Gastrocnemius medialis (tissue), 4 donors: ENCODE measurements at regions not wholly inside any gene's neighbourhood (a gene's known extent, or its start where the extent isn't known, plus 50 kb on each side); places are given as distances from the start of the nearest gene placed in this dataset.
"Not testable (repeated sequence)": the region's sequence is repeated elsewhere in the genome, so short reads cannot be mapped to it uniquely, and the experiment has no call there.

Source experiments
- POLR2A ChIP-seq, 2 donors: fragments of 450-650 bp; IDR thresholded peaks; one replicate each; pipeline ENCODE4 v1.6.1; 2017; ENCODE audit warnings: antibody characterized with exemption in 2 of 2, mild to moderate bottlenecking in 2 of 2, moderate library complexity in 2 of 2
- TF ChIP-seq, protein P1 (sequence below), 5 experiments: fragments of 450-650 bp in 3 of 5; fragments of 200-600 bp in 2 of 5; sonication (generic) in 2 of 5; IDR thresholded peaks in 4 of 5; conservative IDR thresholded peaks in 1 of 5; 1 replicate in 4 of 5; 2 replicates in 1 of 5; pipeline ENCODE4 v1.5.1; 2016 to 2019; ENCODE audit warnings: antibody characterized with exemption in 5 of 5, mild to moderate bottlenecking in 3 of 5, moderate library complexity in 3 of 5

- TF ChIP-seq, protein P1, sequence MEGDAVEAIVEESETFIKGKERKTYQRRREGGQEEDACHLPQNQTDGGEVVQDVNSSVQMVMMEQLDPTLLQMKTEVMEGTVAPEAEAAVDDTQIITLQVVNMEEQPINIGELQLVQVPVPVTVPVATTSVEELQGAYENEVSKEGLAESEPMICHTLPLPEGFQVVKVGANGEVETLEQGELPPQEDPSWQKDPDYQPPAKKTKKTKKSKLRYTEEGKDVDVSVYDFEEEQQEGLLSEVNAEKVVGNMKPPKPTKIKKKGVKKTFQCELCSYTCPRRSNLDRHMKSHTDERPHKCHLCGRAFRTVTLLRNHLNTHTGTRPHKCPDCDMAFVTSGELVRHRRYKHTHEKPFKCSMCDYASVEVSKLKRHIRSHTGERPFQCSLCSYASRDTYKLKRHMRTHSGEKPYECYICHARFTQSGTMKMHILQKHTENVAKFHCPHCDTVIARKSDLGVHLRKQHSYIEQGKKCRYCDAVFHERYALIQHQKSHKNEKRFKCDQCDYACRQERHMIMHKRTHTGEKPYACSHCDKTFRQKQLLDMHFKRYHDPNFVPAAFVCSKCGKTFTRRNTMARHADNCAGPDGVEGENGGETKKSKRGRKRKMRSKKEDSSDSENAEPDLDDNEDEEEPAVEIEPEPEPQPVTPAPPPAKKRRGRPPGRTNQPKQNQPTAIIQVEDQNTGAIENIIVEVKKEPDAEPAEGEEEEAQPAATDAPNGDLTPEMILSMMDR (IDR thresholded peaks at IDR 0.05 in 4 of 5, conservative IDR thresholded peaks at IDR 0.05 in 1 of 5), result not testable (repeated sequence)
- not testable (repeated sequence) for TF ChIP-seq POLR2A (IDR thresholded peaks at IDR 0.05)
Measured at GRCh38 chr4:82237142-82237541, 136.6 kb downstream of the HNRNPD start.
